UCSD-AML1 (cell line): ENCODE measurements at regions not wholly inside any gene's neighbourhood (a gene's known extent, or its start where the extent isn't known, plus 50 kb on each side); places are given as distances from the start of the nearest gene placed in this dataset.
"Not testable (repeated sequence)": the region's sequence is repeated elsewhere in the genome, so short reads cannot be mapped to it uniquely, and the experiment has no call there.

Experiments
- DNase-seq: peaks from one replicate; lab custom pipeline; 2025; ENCODE audit not compliant: unreplicated experiment; lab: John Stamatoyannopoulos, UW

DNA sequence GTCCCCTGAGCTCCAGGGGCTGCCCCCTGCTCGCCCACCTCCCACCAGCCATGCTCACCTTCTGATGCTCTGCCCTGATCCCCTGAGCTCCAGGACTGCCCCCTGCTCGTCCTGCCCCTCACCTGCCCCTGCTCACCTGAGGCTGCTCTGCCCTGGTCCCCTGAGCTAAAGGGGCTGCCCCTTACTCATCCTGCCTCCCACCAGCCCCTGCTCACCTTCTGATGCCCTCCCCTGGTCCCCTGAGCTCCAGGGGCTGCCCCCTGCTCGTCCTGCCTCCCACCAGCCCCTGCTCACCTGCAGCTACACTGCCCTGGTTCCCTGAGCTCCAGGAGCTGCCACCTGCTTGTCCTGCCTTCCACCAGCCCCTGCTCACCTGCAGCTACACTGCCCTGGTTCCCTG lies 247.2 kb downstream of the TMEM121 start:
- DNase-seq = no peak

DNA sequence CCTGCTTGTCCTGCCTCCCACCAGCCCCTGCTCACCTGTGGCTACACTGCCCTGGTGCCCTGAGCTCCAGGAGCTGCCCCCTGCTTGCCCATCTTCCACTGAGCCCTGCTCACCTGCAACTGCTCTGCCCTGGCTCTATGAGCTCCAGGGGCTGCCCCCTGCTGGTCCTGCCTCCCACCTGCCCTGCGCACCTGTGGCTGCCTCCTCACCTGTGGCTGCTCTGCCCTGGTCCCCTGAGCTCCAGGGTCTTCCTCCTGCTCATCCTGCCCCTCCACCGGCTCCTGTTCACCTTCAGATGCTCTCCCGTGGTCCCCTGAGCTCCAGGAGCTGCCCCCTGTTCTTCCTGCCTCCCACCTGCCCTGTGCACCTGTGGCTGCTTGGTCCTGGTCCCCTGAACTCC lies 247.6 kb downstream of the TMEM121 start:
- no peak for DNase-seq

DNA sequence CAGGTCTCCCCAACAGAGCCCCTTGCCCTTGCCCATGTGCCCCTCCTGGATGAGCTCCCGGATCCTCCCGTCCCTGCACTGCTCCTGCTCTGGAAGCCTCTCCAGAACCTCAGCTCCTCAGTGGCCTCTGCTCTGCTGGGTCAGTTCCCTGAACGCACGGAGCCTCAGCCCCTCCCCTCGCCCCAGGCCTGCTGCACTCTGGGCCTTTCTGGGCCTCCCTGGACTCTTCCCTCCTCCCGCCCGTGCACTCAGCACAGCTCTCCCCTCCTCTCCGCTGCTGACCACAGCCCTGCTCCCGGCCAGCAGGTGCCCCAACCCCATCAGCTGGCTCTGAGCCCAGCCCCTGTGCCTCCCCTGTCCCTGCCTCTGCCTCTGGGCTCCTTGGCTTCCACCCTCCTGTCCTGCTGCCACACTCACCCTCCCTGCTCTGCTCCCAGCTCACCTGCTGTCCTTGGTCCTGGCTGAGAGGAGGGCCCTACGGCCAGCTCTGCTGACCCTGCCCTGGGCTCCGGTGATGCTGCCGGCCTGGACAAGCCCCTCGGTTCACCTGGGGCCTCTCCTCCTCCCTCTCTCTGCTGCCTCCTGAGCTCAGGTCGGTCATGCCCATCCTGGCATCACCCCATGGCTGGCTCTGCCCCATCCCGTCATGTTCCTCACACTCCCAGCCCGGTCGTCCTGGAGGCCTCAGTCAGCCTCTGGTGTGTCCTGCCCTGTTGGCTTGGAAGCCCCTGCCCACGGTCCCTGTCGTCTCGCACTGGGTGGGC lies 248.4 kb downstream of the TMEM121 start:
- DNase-seq = not testable (repeated sequence)

DNA sequence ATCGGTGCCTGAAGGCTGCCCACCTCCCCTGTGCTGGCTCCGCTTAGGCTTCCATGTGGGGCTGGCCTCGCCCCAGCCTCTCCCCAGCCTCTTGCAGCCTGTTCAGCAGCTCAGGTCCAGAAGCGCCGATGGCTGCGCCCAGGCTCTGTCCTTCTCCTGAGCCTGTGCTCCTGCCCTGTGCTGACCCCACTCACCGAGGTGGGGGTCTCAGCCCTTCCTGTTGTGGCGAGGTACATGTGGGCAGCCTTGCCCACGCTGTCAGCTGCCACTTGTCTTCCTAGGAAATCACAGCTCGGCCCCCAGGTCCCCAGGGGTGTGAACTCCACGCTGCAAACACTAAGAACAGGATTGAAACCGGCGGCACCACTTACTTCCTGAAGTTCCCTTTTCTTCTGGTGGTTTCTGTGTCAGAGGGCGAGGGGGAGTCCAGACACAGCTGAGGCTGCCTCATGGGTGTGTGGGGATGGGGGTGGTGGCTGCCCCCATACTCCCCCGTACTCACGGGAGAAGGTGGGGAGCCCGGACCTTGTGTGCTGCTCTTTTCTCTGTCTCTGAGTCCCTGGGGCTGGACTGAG lies 249.1 kb downstream of the TMEM121 start:
- DNase-seq = not testable (repeated sequence)

GRCh38 chr14:105776112-105776511 lies 249.7 kb downstream of the TMEM121 start:
- not testable (repeated sequence) for DNase-seq

- no peak for DNase-seq
These were observed 250.5 kb downstream of the TMEM121 start for GRCh38 chr14:105776924-105777323.

DNA sequence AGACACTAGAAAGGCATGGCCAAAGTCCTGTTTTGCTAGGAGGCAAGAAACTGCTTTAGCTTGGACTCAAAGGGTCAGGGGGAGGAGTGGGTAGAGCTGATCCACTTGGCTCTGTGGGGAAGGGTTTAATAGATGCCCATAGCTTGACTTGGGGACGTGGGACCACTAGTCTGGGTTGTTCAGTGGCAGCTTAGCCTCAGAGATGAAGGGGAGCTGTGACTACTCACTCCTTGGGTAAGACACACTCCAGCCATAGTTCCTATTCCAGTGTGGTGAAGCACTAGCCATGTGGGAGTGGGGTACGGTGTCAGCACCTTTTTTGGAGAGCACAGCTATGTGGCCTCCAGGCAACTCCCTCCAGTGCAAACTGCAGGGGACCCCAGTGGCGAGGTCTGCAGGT lies 257.3 kb downstream of the TMEM121 start:
- no peak for DNase-seq

DNA sequence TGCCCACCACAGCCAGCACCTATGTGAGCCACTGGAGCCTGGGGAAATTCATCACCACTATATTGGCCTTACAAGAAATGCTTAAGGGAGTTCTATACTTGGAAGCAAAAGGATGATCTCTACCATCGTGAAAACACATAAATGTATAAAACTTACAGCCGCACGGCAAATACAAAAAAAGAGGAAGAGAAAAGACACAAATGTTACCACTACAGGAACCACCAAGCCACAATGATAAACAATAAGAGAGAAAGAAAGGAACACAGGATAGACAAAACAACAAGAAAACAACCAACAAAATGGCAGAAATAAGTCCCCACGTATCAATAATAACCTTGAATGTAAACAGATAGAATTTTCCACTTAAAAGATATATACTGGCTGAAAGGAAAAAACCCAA lies 267.5 kb downstream of the TMEM121 start:
- DNase-seq = no peak

- DNase-seq = no peak
These were observed 271.2 kb downstream of the TMEM121 start for GRCh38 chr14:105797546-105797945.

DNA sequence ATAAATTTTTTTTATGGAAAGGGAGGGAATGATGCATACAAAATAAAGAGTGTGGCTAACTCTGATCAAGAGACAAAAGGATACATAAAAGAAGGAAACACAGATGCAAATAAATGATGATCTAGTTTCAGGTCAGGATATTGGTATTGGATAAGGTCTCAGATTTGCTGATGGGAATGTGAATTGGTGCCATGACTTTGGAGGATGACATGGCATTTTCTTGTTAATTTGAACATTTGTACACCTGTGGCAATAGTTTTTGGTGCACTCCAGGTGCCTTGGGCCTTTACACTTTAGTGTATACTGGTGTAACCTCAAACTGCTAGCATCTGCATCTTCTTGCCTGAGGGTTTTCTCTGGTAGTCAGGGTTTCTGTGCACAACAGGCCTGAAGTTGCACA lies 279.3 kb downstream of the TMEM121 start:
- DNase-seq = no peak

- no peak for DNase-seq
These were observed 280.2 kb downstream of the TMEM121 start for GRCh38 chr14:105806568-105806967.

- peak; percentile 61 for DNase-seq
These were observed 291.8 kb downstream of the TMEM121 start for GRCh38 chr14:105817971-105818711.

- no peak for DNase-seq
These were observed 292.3 kb downstream of the TMEM121 start for GRCh38 chr14:105818712-105819005.

- peak; percentile 33 for DNase-seq
These were observed 303.8 kb downstream of the TMEM121 start for GRCh38 chr14:105830171-105830570.

DNA sequence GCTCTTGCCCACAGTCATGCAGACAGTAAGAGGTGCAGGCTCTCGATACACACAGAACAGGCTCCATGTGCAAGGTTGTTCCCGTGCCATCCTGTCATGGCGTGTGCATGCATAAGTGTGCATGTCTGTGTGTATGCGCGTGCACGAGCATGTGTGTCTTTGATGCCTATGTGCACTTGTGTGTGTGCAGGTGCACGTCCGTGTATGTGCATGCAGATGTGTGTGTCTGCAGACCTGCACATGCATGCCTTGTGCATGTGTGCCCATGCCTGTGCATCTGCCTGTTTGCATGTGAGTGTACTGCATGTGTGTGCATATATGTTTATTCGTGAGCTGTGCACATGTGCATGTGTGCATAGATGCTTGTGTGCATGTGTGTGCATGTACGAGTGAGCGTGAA lies 309.8 kb downstream of the TMEM121 start:
- DNase-seq = no peak

DNA sequence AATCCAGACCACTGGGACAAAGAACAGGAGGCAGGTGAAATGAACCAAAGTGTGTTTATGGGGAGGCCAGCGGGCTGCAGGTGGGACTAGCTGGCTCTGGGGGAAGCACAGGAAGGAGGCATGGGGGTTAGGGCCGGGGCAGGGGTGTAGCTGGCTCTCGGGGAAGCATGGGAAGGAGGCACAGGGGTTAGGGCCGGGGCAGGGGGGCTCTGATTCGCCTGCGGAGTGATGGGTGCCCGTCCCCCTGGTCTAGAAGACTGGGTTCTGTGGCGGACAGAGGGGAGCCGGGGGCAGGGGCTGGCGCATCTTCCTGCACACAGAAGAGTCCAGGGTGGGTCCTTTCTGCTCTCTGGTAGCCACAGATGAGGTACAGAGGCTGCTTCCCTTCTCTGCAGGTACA lies 310.3 kb downstream of the TMEM121 start:
- DNase-seq = no peak

DNA sequence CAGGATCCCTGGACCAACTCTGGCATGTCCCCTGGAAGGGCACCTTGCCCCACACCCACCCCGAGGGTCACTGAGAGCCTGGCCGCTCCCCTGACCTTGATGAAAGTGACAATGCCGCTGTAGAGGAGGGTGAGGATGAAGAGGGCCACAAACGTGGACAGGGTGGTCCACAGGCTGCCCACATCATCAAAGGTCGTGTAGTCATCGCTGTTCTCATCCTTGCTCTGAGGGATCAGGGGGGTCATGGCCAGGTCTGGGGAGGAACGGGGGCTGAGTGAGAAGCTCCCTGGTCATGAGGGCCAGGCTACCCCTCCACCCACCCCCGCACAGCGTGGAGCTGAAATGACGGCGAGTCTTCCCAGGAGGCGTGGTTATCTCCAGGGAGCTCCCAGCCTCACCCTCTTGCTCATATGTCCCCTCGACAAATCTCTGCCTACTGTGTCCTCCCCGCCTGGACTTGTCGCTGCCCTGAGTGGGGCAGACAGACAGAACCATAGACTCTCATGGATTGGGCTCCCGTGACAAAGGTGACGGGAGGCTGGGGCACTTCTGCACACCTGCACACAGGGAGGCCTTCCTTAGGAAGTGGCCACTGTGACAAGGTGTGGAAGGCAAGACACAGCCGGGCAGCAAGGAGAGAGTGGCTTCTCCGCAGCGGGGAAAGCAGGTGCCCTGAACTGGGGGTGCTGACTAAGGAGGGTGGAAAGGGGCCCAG lies 311.1 kb downstream of the TMEM121 start:
- DNase-seq = no peak

- DNase-seq = no peak
These were observed 311.7 kb downstream of the TMEM121 start for GRCh38 chr14:105838107-105838506.

GRCh38 chr14:105838591-105839424 lies 312.4 kb downstream of the TMEM121 start:
- no peak for DNase-seq

DNA sequence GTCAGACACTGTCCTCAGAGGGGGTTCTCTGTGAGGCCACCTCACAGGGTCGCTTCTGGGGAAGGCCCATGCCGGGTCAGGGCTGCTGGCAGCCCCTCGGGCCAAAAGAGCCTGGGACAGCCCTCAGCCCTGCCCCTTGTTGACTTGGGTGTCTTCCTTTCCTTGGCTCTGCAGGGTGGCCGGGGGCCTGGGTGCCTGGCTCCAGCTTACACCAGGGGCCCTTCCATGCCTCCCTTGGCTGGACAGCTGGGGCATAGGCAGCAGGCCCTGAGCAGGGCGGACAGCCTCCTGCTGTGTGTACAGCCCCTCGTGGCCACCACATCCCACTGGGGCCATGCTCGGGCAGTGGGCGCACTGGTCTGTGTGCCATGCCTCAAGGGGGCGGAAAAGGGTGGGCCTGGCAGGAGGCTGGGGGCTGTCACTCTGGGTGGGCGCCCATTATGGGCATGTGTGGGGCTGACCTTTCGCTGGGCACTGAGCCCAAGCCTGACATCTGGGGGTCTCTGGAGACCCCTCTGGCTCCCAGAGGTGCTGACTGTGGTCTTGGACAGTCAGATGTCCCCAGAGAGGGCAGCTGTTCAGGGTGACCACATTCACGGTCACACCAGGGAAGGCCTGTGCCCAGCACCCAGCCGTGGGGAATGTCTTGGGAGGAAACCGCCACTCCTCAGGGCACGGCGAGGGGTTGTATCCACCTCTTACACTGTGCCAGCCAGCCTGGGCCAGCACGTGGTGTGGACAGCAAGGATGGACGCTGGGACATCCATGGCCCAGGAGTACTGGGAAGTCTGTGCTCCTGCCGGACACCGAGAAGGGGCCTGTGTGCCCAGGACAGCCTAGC lies 313.3 kb downstream of the TMEM121 start:
- no peak for DNase-seq
